ENCODE measurements at regions not wholly inside any gene's neighbourhood (a gene's known extent, or its start where the extent isn't known, plus 50 kb on each side); places are given as distances from the start of the nearest gene placed in this dataset.
"Not testable (repeated sequence)": the region's sequence is repeated elsewhere in the genome, so short reads cannot be mapped to it uniquely, and the experiment has no call there.

DNA sequence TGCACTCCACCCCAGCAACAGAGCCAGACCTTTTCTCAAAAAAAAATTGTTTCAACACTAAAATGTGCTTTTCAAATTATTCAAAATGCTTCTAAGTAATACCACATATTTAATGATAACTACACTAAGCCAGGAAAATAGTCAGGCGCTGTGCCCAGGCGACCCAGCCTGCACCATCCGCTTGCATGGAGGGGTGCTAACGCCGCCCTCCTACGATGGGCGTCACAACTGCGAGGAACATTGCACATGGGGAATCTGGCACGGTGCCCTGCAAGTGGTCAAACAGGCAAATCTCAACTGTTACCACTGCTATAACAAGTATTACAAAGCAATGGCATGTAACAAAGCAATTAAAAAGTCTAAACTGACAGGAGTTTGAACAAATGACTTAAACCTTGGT is 131.7 kb upstream of the PTPN20 start:
- TF ChIP-seq, protein P1, sequence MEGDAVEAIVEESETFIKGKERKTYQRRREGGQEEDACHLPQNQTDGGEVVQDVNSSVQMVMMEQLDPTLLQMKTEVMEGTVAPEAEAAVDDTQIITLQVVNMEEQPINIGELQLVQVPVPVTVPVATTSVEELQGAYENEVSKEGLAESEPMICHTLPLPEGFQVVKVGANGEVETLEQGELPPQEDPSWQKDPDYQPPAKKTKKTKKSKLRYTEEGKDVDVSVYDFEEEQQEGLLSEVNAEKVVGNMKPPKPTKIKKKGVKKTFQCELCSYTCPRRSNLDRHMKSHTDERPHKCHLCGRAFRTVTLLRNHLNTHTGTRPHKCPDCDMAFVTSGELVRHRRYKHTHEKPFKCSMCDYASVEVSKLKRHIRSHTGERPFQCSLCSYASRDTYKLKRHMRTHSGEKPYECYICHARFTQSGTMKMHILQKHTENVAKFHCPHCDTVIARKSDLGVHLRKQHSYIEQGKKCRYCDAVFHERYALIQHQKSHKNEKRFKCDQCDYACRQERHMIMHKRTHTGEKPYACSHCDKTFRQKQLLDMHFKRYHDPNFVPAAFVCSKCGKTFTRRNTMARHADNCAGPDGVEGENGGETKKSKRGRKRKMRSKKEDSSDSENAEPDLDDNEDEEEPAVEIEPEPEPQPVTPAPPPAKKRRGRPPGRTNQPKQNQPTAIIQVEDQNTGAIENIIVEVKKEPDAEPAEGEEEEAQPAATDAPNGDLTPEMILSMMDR (IDR thresholded peaks at IDR 0.05), result not testable (repeated sequence)
- TF ChIP-seq EP300, POLR2A (IDR thresholded peaks at IDR 0.05): not testable (repeated sequence)
- TF ChIP-seq POLR2AphosphoS5 (IDR thresholded peaks at IDR 0.05), result peak; percentile 34
